Nephron (organoid): ENCODE measurements at regions not wholly inside any gene's neighbourhood (a gene's known extent, or its start where the extent isn't known, plus 50 kb on each side); places are given as distances from the start of the nearest gene placed in this dataset.
"Not testable (repeated sequence)": the region's sequence is repeated elsewhere in the genome, so short reads cannot be mapped to it uniquely, and the experiment has no call there.

Experiments used
- H3K27ac Mint-ChIP-seq, 3 experiments: 2 replicates each; pipeline ENCODE4 v1.8.0; 2020; ENCODE audit warnings: mixed read lengths in 3 of 3, mild to moderate bottlenecking in 2 of 3, moderate library complexity in 1 of 3
- H3K27me3 Mint-ChIP-seq: 2 replicates; pipeline ENCODE4 v1.8.0; 2021; ENCODE audit warnings: low read depth, mild to moderate bottlenecking, moderate library complexity, mixed read lengths
- H3K36me3 Mint-ChIP-seq: 2 replicates; pipeline ENCODE4 v1.8.0; 2020; ENCODE audit warnings: low read depth, mixed read lengths
- H3K4me1 Mint-ChIP-seq: 2 replicates; pipeline ENCODE4 v1.8.0; 2020; ENCODE audit warnings: mixed read lengths
- H3K4me3 Mint-ChIP-seq, 3 experiments: 2 replicates each; pipeline ENCODE4 v1.8.0; 2020; ENCODE audit warnings: mild to moderate bottlenecking in 3 of 3, mixed read lengths in 3 of 3, moderate library complexity in 2 of 3
- H3K9me3 Mint-ChIP-seq: 2 replicates; pipeline ENCODE4 v1.8.0; 2020; ENCODE audit warnings: mixed read lengths
- TF ChIP-seq, protein P1 (sequence below), 3 experiments: fragments of 200-600 bp; sonication (generic); IDR thresholded peaks; one replicate each; pipeline ENCODE4 v1.5.0; 2021; ENCODE audit warnings: antibody characterized with exemption in 3 of 3; ENCODE audit not compliant: unreplicated experiment in 3 of 3

DNA sequence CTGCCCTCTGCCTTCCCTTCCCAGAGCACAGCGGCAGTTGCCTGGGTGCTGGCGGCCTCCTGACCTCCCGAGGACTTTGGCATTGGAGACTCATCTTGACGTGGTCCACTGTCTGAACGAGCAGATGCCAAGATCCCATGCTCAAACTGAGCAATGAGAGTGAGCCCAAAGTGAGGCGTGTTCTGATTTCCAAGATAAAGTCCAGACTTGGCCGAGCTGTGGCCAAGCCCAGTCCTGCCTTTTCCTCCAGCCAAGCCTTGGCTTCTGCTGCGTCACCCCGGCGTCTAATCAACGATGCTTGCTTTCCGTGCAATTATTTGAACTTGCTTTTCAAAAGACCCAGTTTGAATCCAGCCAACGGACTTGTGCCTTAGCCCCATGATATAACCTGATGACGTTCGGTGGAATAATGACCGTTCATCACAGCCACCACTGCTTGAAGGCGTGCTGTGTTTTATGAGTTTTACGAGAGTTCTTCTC is 179.2 kb downstream of the IRF8 start:
- no peak overlapping the region for H3K4me3 Mint-ChIP-seq
- TF ChIP-seq, protein P1, sequence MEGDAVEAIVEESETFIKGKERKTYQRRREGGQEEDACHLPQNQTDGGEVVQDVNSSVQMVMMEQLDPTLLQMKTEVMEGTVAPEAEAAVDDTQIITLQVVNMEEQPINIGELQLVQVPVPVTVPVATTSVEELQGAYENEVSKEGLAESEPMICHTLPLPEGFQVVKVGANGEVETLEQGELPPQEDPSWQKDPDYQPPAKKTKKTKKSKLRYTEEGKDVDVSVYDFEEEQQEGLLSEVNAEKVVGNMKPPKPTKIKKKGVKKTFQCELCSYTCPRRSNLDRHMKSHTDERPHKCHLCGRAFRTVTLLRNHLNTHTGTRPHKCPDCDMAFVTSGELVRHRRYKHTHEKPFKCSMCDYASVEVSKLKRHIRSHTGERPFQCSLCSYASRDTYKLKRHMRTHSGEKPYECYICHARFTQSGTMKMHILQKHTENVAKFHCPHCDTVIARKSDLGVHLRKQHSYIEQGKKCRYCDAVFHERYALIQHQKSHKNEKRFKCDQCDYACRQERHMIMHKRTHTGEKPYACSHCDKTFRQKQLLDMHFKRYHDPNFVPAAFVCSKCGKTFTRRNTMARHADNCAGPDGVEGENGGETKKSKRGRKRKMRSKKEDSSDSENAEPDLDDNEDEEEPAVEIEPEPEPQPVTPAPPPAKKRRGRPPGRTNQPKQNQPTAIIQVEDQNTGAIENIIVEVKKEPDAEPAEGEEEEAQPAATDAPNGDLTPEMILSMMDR (IDR thresholded peaks at IDR 0.05; ENCODE audit: unreplicated experiment in 3 of 3) = no peak
- H3K27me3 Mint-ChIP-seq = peaks cover 82% of the 10 kb centered on the region
- H3K27ac Mint-ChIP-seq = no peak overlapping the region
- H3K36me3 Mint-ChIP-seq = no peaks in the 10 kb centered on the region
- H3K9me3 Mint-ChIP-seq = peaks cover 3% of the 10 kb centered on the region
- H3K4me1 Mint-ChIP-seq = peaks cover 9% of the 10 kb centered on the region

GRCh38 chr16:86078711-86079110 is 179.7 kb downstream of the IRF8 start:
- not testable (repeated sequence) for H3K4me1 Mint-ChIP-seq, H3K9me3 Mint-ChIP-seq, H3K4me3 Mint-ChIP-seq, H3K27ac Mint-ChIP-seq, H3K36me3 Mint-ChIP-seq
- H3K27me3 Mint-ChIP-seq = peaks cover 84% of the 10 kb centered on the region

DNA sequence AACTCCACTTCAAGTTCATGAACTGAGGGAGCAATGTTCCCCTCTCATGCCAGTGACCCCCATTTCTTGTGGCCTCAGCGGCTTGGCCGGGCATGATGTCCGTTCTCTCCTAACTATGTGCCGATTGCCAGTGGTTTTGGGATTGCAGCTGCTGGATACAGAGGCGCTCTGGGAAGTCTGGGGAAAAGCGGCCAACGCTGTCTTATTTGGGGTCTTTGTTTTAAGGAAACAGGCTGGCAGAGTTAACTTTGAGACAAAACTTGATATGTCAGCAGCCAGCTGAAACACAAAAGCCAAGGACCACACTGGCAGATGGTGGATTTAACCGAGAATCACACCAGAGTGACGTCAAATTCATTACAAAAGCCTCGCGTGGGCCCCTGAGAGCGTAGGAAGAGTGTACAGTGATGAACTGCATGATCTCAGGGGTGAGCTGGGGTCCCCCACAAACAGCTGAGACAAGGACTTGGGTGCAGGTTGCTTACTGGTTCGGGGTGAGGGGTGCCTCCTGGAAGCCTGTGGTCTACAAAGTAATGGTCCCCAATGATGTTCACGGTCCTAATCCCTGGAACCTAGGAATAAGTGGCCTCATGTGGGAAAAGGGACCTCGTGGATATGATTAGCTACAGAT is 180.4 kb downstream of the IRF8 start:
- Mint-ChIP-seq H3K9me3 (peaks cover 3% of the 10 kb centered on the region), H3K4me1 (peaks cover 3% of the 10 kb centered on the region), H3K27ac (no peak overlapping the region), H3K4me3 (no peak overlapping the region), H3K36me3 (no peaks in the 10 kb centered on the region), H3K27me3 (peaks cover 82% of the 10 kb centered on the region)
- TF ChIP-seq, protein P1 (IDR thresholded peaks at IDR 0.05; ENCODE audit: unreplicated experiment in 3 of 3) = no peak

DNA sequence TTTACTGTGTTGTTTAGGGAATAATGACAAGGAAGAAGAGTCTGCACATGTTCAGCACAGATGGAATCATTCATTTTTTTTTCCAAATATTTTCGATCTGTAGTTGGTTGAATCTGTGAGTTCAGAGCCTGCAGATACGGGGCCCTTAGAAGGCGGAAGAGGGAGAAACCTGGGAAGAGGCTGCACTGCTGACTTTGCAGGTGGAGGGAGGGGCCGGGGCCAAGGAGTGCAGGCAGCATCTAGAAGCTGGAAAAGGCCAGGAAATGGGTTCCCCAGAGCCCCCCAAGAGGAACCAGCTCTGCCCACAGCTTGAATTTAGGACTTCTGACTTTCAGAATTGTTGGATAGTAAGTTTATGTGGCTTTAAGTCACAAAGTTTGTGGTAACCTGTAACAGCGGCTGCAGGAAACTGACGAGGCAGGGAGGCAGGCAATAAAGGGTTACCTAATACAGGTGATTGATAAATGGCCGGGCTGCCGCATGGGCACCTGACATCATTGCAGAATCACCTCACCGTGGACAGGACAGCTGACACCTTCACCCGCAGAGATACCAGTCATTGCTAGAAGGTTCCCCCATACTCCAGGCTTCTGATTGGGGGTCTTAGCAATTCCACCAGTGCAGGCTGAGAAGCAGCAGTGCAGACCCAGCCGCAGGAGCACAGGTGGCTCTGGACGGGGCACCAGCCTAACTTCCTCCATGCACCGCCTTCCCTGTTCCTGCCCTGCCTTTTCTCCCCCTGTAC is 181.3 kb downstream of the IRF8 start:
- TF ChIP-seq, protein P1 (IDR thresholded peaks at IDR 0.05; ENCODE audit: unreplicated experiment in 3 of 3) = no peak
- H3K36me3 Mint-ChIP-seq = no peaks in the 10 kb centered on the region
- peaks cover 78% of the 10 kb centered on the region for H3K27me3 Mint-ChIP-seq
- no peak overlapping the region for H3K27ac Mint-ChIP-seq
- H3K4me1 Mint-ChIP-seq = no peaks in the 10 kb centered on the region
- H3K4me3 Mint-ChIP-seq = no peak overlapping the region
- peaks cover 3% of the 10 kb centered on the region for H3K9me3 Mint-ChIP-seq

- no peak overlapping the region for H3K4me3 Mint-ChIP-seq
Measured at GRCh38 chr16:86080982-86081381, 182.0 kb downstream of the IRF8 start.

GRCh38 chr16:86082418-86083030 is 183.6 kb downstream of the IRF8 start:
- no peak overlapping the region for H3K27ac Mint-ChIP-seq
- H3K4me1 Mint-ChIP-seq = no peaks in the 10 kb centered on the region
- no peak overlapping the region for H3K4me3 Mint-ChIP-seq
- H3K36me3 Mint-ChIP-seq = no peaks in the 10 kb centered on the region
- peaks cover 80% of the 10 kb centered on the region for H3K27me3 Mint-ChIP-seq
- no peaks in the 10 kb centered on the region for H3K9me3 Mint-ChIP-seq
- TF ChIP-seq, protein P1 (IDR thresholded peaks at IDR 0.05; ENCODE audit: unreplicated experiment in 3 of 3) = no peak

More at GRCh38 chr16:86080982-86081381, 182.0 kb downstream of the IRF8 start:
- H3K36me3 Mint-ChIP-seq = no peaks in the 10 kb centered on the region
- no peaks in the 10 kb centered on the region for H3K9me3 Mint-ChIP-seq
- H3K4me1 Mint-ChIP-seq = no peaks in the 10 kb centered on the region
- peaks cover 76% of the 10 kb centered on the region for H3K27me3 Mint-ChIP-seq
- TF ChIP-seq, protein P1 (IDR thresholded peaks at IDR 0.05; ENCODE audit: unreplicated experiment in 3 of 3) = no peak
- H3K27ac Mint-ChIP-seq = no peak overlapping the region
